Mammary epithelial cell (primary cell): ENCODE measurements at regions not wholly inside any gene's neighbourhood (a gene's known extent, or its start where the extent isn't known, plus 50 kb on each side); places are given as distances from the start of the nearest gene placed in this dataset.

ENCODE experiments used
- CTCF ChIP-seq, 2 donors: IDR thresholded peaks in 1 of 2; conservative IDR thresholded peaks in 1 of 2; 2 replicates each; pipeline ENCODE4 v1.5.1; 2011 to 2012; ENCODE audit warnings: inconsistent platforms in 2 of 2, low read length in 2 of 2, mild to moderate bottlenecking in 2 of 2, control low read depth in 1 of 2, low read depth in 1 of 2; ENCODE audit not compliant: insufficient read depth in 1 of 2; ENCODE audit errors: extremely low read depth in 1 of 2
- EZH2 ChIP-seq: IDR thresholded peaks from 2 replicates; pipeline ENCODE4 v1.6.1; 2012; ENCODE audit warnings: low read length, inconsistent platforms, borderline replicate concordance

- no peak for TF ChIP-seq CTCF (conservative IDR thresholded peaks at IDR 0.05 in 1 of 2, IDR thresholded peaks at IDR 0.05 in 1 of 2; ENCODE audit: extremely low read depth in 1 of 2, insufficient read depth in 1 of 2, low read depth in 1 of 2, low read length in 2 of 2)
- no peak for TF ChIP-seq EZH2
Observed at GRCh38 chr3:102361101-102361500, 73.7 kb upstream of the ZPLD1 start.
